NCI-H460 (cell line): ENCODE measurements at regions not wholly inside any gene's neighbourhood (a gene's known extent, or its start where the extent isn't known, plus 50 kb on each side); places are given as distances from the start of the nearest gene placed in this dataset.
"Not testable (repeated sequence)": the region's sequence is repeated elsewhere in the genome, so short reads cannot be mapped to it uniquely, and the experiment has no call there.

Source experiments
- DNase-seq: peaks from one replicate; pipeline ENCODE4 v3.0.0-alpha.2; 2016; ENCODE audit warnings: low read depth; ENCODE audit errors: extremely low read depth

GRCh38 chr5:75002271-75002670 lies 50.1 kb downstream of the GCNT4 start:
- DNase-seq, result no peak

- DNase-seq, result no peak
Observed at GRCh38 chr5:74995926-74996325, 56.4 kb downstream of the GCNT4 start.

GRCh38 chr5:74994826-74995225 lies 57.5 kb downstream of the GCNT4 start:
- DNase-seq, result no peak

- no peak for DNase-seq
Observed at GRCh38 chr5:74993743-74994142, 58.6 kb downstream of the GCNT4 start.

GRCh38 chr5:74992791-74993190 lies 59.6 kb downstream of the GCNT4 start:
- no peak for DNase-seq

- DNase-seq, result no peak
Observed at GRCh38 chr5:74991522-74991921, 60.8 kb downstream of the GCNT4 start.

GRCh38 chr5:74990194-74990593 lies 62.2 kb downstream of the GCNT4 start:
- no peak for DNase-seq

- DNase-seq, result no peak
Observed at GRCh38 chr5:74988273-74988983, 63.9 kb downstream of the GCNT4 start.

GRCh38 chr5:74978345-74978744 lies 74.0 kb downstream of the GCNT4 start:
- no peak for DNase-seq

- DNase-seq, result no peak
Observed at GRCh38 chr5:74977471-74977870, 74.9 kb downstream of the GCNT4 start.

GRCh38 chr5:74976651-74977050 lies 75.7 kb downstream of the GCNT4 start:
- no peak for DNase-seq

GRCh38 chr5:74975582-74975981 lies 76.8 kb downstream of the GCNT4 start:
- DNase-seq, result no peak

- no peak for DNase-seq
Observed at GRCh38 chr5:74974451-74975091, 77.8 kb downstream of the GCNT4 start.

GRCh38 chr5:74973694-74974093 lies 78.7 kb downstream of the GCNT4 start:
- no peak for DNase-seq

GRCh38 chr5:74971947-74972460 lies 80.4 kb downstream of the GCNT4 start:
- DNase-seq, result no peak

GRCh38 chr5:74970891-74971290 lies 81.5 kb downstream of the GCNT4 start:
- DNase-seq, result not testable (repeated sequence)

- no peak for DNase-seq
Observed at GRCh38 chr5:74969726-74970125, 82.6 kb downstream of the GCNT4 start.

- no peak for DNase-seq
Observed at GRCh38 chr5:74966141-74967026, 86.0 kb downstream of the GCNT4 start.

- DNase-seq, result no peak
Observed at GRCh38 chr5:74963407-74963806, 89.0 kb downstream of the GCNT4 start.

GRCh38 chr5:74957906-74958305 lies 91.7 kb upstream of the FAM169A start:
- no peak for DNase-seq

GRCh38 chr5:74957029-74957784 lies 91.0 kb upstream of the FAM169A start:
- DNase-seq, result no peak
